PC-3 (cell line): ENCODE measurements at regions not wholly inside any gene's neighbourhood (a gene's known extent, or its start where the extent isn't known, plus 50 kb on each side); places are given as distances from the start of the nearest gene placed in this dataset.

Experiments
- ATAC-seq: fragments of 200-7000 bp; cut with Tn5 transposase; 2 replicates; pipeline ENCODE4 v1.9.1; 2020; ENCODE audit warnings: mild to moderate bottlenecking, moderate library complexity
- BruUV-seq: library from RNA; stranded (reverse); fragments of 400-500 nt; replicated peaks from 2 replicates; lab custom pipeline; 2021; lab: Mats Ljungman, UMichigan
- CTCF ChIA-PET: fragments of 300-600 bp; sonication (Branson Sonifier 250); formaldehyde crosslinking; loops from one replicate; lab custom pipeline; 2022; ENCODE audit warnings: antibody characterized with exemption; lab: Charles Lee
- POLR2A ChIA-PET: fragments of 300-600 bp; sonication (Branson Sonifier 250); formaldehyde crosslinking; loops from one replicate; lab custom pipeline; 2022; ENCODE audit warnings: antibody characterized with exemption; ENCODE audit not compliant: unreplicated experiment; lab: Charles Lee
- DNase-seq: peaks from one replicate; pipeline ENCODE4 v3.0.0-alpha.2; 2015
- H2AFZ ChIP-seq: fragments of 300-600 bp; sonication (generic); 2 replicates; pipeline ENCODE4 v1.6.0; 2016; ENCODE audit warnings: antibody characterized with exemption, low read length
- H3F3A ChIP-seq: fragments of 300-600 bp; sonication (generic); one replicate; pipeline ENCODE4 v1.6.0; 2017; ENCODE audit warnings: antibody characterized with exemption, low read length, control low read depth, mild to moderate bottlenecking; ENCODE audit not compliant: unreplicated experiment
- H3K27ac ChIP-seq: fragments of 300-600 bp; sonication (generic); 2 replicates; pipeline ENCODE4 v1.5.1; 2016; ENCODE audit warnings: mild to moderate bottlenecking, low read length
- H3K27me3 ChIP-seq: fragments of 300-600 bp; sonication (generic); 2 replicates; pipeline ENCODE4 v1.6.1; 2016; ENCODE audit warnings: low read length, mixed read lengths
- H3K36me3 ChIP-seq: fragments of 300-600 bp; sonication (generic); 2 replicates; pipeline ENCODE4 v1.6.1; 2016; ENCODE audit warnings: low read depth, mixed run types, low read length, mixed read lengths
- H3K4me1 ChIP-seq: fragments of 300-600 bp; sonication (generic); 2 replicates; pipeline ENCODE4 v1.5.1; 2016; ENCODE audit warnings: low read length; ENCODE audit not compliant: insufficient read depth
- H3K4me2 ChIP-seq: fragments of 300-600 bp; sonication (generic); 2 replicates; pipeline ENCODE4 v1.6.0; 2016; ENCODE audit warnings: low read length
- H3K4me3 ChIP-seq: fragments of 300-600 bp; sonication (generic); 2 replicates; pipeline ENCODE4 v1.5.1; 2016; ENCODE audit warnings: mild to moderate bottlenecking, low read length, mixed read lengths
- H3K79me2 ChIP-seq: fragments of 300-600 bp; sonication (generic); 2 replicates; pipeline ENCODE4 v1.6.1; 2017; ENCODE audit warnings: low read length, mixed read lengths
- H3K9ac ChIP-seq: fragments of 300-600 bp; sonication (generic); 2 replicates; pipeline ENCODE4 v1.6.0; 2016; ENCODE audit warnings: mild to moderate bottlenecking, low read length
- H3K9me2 ChIP-seq: fragments of 300-600 bp; sonication (generic); replicated peaks from 2 replicates; pipeline ENCODE4 v1.6.1; 2016; ENCODE audit warnings: mixed run types, low read length, mixed read lengths
- H3K9me3 ChIP-seq: fragments of 300-600 bp; sonication (generic); 2 replicates; pipeline ENCODE4 v1.6.1; 2016; ENCODE audit warnings: low read length, mixed read lengths
- H4K20me1 ChIP-seq: fragments of 300-600 bp; sonication (generic); 2 replicates; pipeline ENCODE4 v1.6.1; 2016; ENCODE audit warnings: low read length, mixed read lengths
- EZH2 ChIP-seq: fragments of 300-600 bp; sonication (generic); IDR thresholded peaks from one replicate; pipeline ENCODE4 v1.6.1; 2017; ENCODE audit warnings: antibody characterized with exemption, mild to moderate bottlenecking, low read length; ENCODE audit not compliant: unreplicated experiment
- EZH2phosphoT487 ChIP-seq: fragments of 300-600 bp; sonication (generic); IDR thresholded peaks from 2 replicates; pipeline ENCODE4 v1.6.1; 2018; ENCODE audit warnings: mild to moderate bottlenecking, antibody characterized with exemption, low read length, borderline replicate concordance
- intact Hi-C: fragments of 100-400 bp; cut with micrococcal nuclease; formaldehyde crosslinking; loops from 2 replicates; pipeline ENCODE4 v1.9.0; 2023
- TF ChIP-seq, protein P1 (sequence below): fragments of 300-600 bp; sonication (generic); conservative IDR thresholded peaks from 2 replicates; pipeline ENCODE4 v1.5.1; 2017; ENCODE audit warnings: antibody characterized with exemption, low read depth, mild to moderate bottlenecking, low read length

DNA sequence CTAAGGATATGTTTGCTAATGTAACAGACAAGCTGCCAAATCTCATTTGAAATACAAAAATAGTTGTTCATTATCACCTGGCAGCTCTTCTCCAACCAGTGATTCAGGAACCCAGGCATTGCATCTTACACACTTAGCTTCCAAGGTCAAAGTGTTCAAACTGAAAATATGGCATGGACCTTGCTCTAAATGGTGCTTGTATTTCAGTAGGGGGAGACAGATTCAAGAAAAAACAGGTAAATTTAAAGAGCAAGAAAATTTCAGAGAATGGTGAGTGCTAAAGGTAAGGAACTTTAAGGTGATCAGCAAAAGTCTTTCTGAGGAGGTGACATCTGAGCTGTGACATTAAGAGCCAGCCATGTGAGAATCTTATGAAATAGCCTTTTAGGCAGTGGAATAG lies 82.8 kb upstream of the E2F8 start:
- H3K4me3 ChIP-seq: no peak overlapping the region
- peaks cover 43% of the 10 kb centered on the region for H3K27me3 ChIP-seq
- no peaks in the 10 kb centered on the region for H3K36me3 ChIP-seq
- no peaks in the 10 kb centered on the region for H3K4me1 ChIP-seq
- DNase-seq (peak; percentile 26), ATAC-seq (peak; percentile 38; the same call in 1 of the 2 replicates)
- ChIA-PET CTCF (interaction anchor here (0.6 to 1.2 kb wide), 2 partner anchors 63 to 232 kb away, joined by 3 to 7 read pairs; no protein-coding TSS in a partner anchor), POLR2A (interaction anchor here (0.8 kb wide), 1 partner anchor 192 kb away, joined by 7 read pairs; no protein-coding TSS in a partner anchor)
- no peak overlapping the region for H3K4me2 ChIP-seq
- H3F3A ChIP-seq: no peaks in the 10 kb centered on the region
- no peak overlapping the region for H2AFZ ChIP-seq
- TF ChIP-seq EZH2 (no peak), EZH2phosphoT487 (no peak)
- TF ChIP-seq, protein P1, sequence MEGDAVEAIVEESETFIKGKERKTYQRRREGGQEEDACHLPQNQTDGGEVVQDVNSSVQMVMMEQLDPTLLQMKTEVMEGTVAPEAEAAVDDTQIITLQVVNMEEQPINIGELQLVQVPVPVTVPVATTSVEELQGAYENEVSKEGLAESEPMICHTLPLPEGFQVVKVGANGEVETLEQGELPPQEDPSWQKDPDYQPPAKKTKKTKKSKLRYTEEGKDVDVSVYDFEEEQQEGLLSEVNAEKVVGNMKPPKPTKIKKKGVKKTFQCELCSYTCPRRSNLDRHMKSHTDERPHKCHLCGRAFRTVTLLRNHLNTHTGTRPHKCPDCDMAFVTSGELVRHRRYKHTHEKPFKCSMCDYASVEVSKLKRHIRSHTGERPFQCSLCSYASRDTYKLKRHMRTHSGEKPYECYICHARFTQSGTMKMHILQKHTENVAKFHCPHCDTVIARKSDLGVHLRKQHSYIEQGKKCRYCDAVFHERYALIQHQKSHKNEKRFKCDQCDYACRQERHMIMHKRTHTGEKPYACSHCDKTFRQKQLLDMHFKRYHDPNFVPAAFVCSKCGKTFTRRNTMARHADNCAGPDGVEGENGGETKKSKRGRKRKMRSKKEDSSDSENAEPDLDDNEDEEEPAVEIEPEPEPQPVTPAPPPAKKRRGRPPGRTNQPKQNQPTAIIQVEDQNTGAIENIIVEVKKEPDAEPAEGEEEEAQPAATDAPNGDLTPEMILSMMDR: peak; percentile 63
- H4K20me1 ChIP-seq: no peaks in the 10 kb centered on the region
- BruUV-seq: no TSS peak
- no peaks in the 10 kb centered on the region for H3K9me2 ChIP-seq
- no peak overlapping the region for H3K9ac ChIP-seq
- H3K27ac ChIP-seq: no peak overlapping the region
- no peaks in the 10 kb centered on the region for H3K9me3 ChIP-seq
- intact Hi-C loops: loop anchor here (10.0 kb wide), 1 partner anchor 421 kb away; no protein-coding TSS in a partner anchor
- H3K79me2 ChIP-seq: no peaks in the 10 kb centered on the region

DNA sequence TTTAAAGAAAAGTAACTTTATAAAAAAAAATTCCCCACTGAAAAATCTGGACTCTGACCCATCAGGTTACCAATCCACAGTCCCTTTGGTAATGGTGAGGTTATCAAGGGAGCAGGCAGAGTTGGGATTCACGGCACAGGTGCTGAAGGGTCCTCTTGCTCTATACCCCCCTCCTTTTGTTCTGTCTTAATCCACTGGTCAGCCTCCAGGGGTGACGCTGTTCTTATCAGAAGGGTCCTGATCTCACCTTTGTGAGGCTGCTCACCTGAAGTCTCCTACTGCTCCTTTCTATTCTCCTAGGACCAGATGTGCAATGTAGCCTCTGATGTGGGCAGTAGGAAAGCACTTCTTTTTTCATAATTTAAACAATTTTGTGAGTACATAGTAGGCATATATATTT lies 80.6 kb upstream of the E2F8 start:
- DNase-seq: no peak
- no peaks in the 10 kb centered on the region for H3K9me2 ChIP-seq
- H3K9ac ChIP-seq: no peak overlapping the region
- H3K4me2 ChIP-seq: no peak overlapping the region
- no peaks in the 10 kb centered on the region for H3K4me1 ChIP-seq
- intact Hi-C loops: loop anchor here (10.0 kb wide), 1 partner anchor 423 kb away; no protein-coding TSS in a partner anchor
- peaks cover 47% of the 10 kb centered on the region for H3K27me3 ChIP-seq
- no peaks in the 10 kb centered on the region for H3K36me3 ChIP-seq
- TF ChIP-seq, protein P1: no peak
- TF ChIP-seq EZH2 (no peak), EZH2phosphoT487 (no peak)
- H3F3A ChIP-seq: no peaks in the 10 kb centered on the region
- H3K9me3 ChIP-seq: no peaks in the 10 kb centered on the region
- ChIA-PET CTCF (no interaction called here), POLR2A (no interaction called here)
- H3K4me3 ChIP-seq: no peak overlapping the region
- no peaks in the 10 kb centered on the region for H4K20me1 ChIP-seq
- no peak overlapping the region for H3K27ac ChIP-seq
- no TSS peak for BruUV-seq
- no peak overlapping the region for H2AFZ ChIP-seq
- ATAC-seq: no peak
- H3K79me2 ChIP-seq: no peaks in the 10 kb centered on the region

DNA sequence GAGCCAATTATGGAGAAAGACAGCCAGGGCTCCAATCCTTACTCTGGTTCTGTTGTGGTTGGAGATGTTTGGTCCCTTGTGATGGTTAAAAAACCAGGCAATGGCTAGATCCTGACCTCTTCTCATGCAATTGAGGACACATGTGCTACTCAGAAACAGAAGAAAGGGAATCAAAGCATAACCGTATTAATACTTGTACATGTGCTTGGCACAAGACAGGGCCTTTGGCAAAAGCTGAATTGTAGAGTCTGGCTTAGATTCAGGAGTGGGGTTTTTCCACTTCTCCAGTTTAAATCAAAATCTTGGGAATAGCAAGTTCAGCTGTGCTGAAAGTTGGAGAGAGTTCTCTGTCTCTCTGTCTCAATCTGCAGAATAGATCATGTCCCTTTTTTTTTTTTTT lies 80.1 kb upstream of the E2F8 start:
- H3K9me2 ChIP-seq: no peaks in the 10 kb centered on the region
- no peak overlapping the region for H3K4me3 ChIP-seq
- H3K27ac ChIP-seq: no peak overlapping the region
- BruUV-seq: no TSS peak
- peaks cover 47% of the 10 kb centered on the region for H3K27me3 ChIP-seq
- H3K9me3 ChIP-seq: no peaks in the 10 kb centered on the region
- H3F3A ChIP-seq: no peaks in the 10 kb centered on the region
- no peaks in the 10 kb centered on the region for H4K20me1 ChIP-seq
- H3K4me1 ChIP-seq: no peaks in the 10 kb centered on the region
- H3K4me2 ChIP-seq: no peak overlapping the region
- POLR2A ChIA-PET: no interaction called here
- TF ChIP-seq EZH2 (no peak), EZH2phosphoT487 (no peak)
- TF ChIP-seq, protein P1: no peak
- H3K79me2 ChIP-seq: no peaks in the 10 kb centered on the region
- intact Hi-C loops: loop anchor here (10.0 kb wide), 1 partner anchor 424 kb away; no protein-coding TSS in a partner anchor
- DNase-seq: no peak
- CTCF ChIA-PET: interaction anchor here (0.5 kb wide), 1 partner anchor 243 kb away, joined by 4 read pairs; no protein-coding TSS in a partner anchor
- no peak for ATAC-seq
- H3K9ac ChIP-seq: no peak overlapping the region
- no peaks in the 10 kb centered on the region for H3K36me3 ChIP-seq
- H2AFZ ChIP-seq: no peak overlapping the region
